ENCODE measurements at regions not wholly inside any gene's neighbourhood (a gene's known extent, or its start where the extent isn't known, plus 50 kb on each side); places are given as distances from the start of the nearest gene placed in this dataset.

GRCh38 chr10:105953861-105954260 is 1210.6 kb downstream of the SORCS1 start:
- no peak overlapping the region for H3K4me3 ChIP-seq (ENCODE audit: low read depth, low read length)
- H3K4me1 ChIP-seq (ENCODE audit: control insufficient read depth, insufficient read depth, low read length, unreplicated experiment) = no peaks in the 10 kb centered on the region
- H3K27ac ChIP-seq (ENCODE audit: low read depth, low read length) = no peak overlapping the region
- H3K27me3 ChIP-seq (ENCODE audit: insufficient read depth, low read length) = no peaks in the 10 kb centered on the region
- H2AFZ ChIP-seq (ENCODE audit: low read length, unreplicated experiment) = no peak overlapping the region
- no peaks in the 10 kb centered on the region for H3K36me3 ChIP-seq (ENCODE audit: insufficient read depth, low read length)
- H3K79me2 ChIP-seq (ENCODE audit: control insufficient read depth, insufficient read depth, low read length, unreplicated experiment) = no peaks in the 10 kb centered on the region

DNA sequence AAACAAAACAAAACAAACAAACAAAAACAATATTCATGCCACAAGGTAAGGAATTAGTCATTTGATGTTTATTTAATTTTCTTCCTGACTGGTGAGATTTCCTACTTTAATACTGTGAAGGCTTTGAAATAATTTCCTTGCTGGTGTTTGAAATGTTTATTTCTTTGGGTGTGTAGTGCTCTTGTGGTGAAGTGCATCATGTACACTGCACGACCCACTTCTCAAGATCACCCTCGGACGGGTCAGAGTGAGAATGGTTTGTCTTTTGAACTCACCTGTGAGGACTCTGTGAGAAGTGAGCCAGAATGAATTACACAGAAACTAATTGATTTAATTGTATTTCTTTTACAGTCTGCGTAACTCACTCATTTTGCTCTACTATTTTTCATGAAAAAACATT is 1211.5 kb downstream of the SORCS1 start:
- Histone ChIP-seq H2AFZ (ENCODE audit: low read length, unreplicated experiment) (no peak overlapping the region), H3K79me2 (ENCODE audit: control insufficient read depth, insufficient read depth, low read length, unreplicated experiment) (no peaks in the 10 kb centered on the region), H3K27me3 (ENCODE audit: insufficient read depth, low read length) (no peaks in the 10 kb centered on the region), H3K4me1 (ENCODE audit: control insufficient read depth, insufficient read depth, low read length, unreplicated experiment) (no peaks in the 10 kb centered on the region), H3K27ac (ENCODE audit: low read depth, low read length) (no peak overlapping the region), H3K4me3 (ENCODE audit: low read depth, low read length) (no peak overlapping the region), H3K36me3 (ENCODE audit: insufficient read depth, low read length) (no peaks in the 10 kb centered on the region)

DNA sequence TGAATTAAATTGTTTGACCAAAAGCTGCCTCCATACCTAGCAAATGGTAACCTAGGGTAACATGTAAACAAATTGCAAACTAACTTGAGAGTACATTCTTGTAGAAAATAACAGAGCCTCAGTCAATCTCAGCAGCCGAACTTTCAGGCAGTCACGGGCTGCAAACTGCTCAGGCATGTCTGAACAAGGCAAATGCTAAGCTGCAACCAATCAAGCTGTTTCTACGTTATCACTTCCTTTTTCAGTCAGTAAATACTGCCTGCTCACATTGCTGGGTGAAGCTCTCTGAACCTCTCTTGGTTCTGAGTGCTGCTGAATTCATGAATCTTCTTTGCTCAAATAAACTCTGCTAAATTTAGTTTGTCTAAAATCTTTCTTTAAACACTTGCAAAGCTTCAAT is 1212.4 kb downstream of the SORCS1 start:
- Histone ChIP-seq H3K27me3 (ENCODE audit: insufficient read depth, low read length) (no peaks in the 10 kb centered on the region), H2AFZ (ENCODE audit: low read length, unreplicated experiment) (peak overlapping the region; percentile 21), H3K4me3 (ENCODE audit: low read depth, low read length) (no peak overlapping the region), H3K4me1 (ENCODE audit: control insufficient read depth, insufficient read depth, low read length, unreplicated experiment) (no peaks in the 10 kb centered on the region), H3K36me3 (ENCODE audit: insufficient read depth, low read length) (no peaks in the 10 kb centered on the region), H3K79me2 (ENCODE audit: control insufficient read depth, insufficient read depth, low read length, unreplicated experiment) (no peaks in the 10 kb centered on the region), H3K27ac (ENCODE audit: low read depth, low read length) (no peak overlapping the region)

DNA sequence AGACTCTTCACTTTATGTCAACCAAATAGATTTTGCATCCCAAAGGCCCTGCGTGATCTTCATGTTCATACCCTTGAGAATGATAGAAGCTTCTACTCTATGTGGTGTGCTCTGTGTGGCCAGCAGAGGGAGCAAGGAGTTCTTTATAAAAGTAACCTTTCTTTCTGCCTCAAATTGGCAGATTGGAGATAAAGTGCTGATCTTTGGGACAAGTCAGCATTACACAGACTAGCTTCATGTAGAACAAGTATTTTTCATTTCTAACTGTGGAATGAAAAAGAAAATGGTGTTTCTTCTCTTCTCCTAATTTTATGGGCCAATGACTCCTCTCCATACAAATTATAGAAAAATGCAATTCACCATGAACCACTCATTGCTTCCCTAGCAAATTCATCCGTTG is 1214.1 kb downstream of the SORCS1 start:
- Histone ChIP-seq H3K27me3 (ENCODE audit: insufficient read depth, low read length) (no peaks in the 10 kb centered on the region), H3K36me3 (ENCODE audit: insufficient read depth, low read length) (no peaks in the 10 kb centered on the region), H2AFZ (ENCODE audit: low read length, unreplicated experiment) (no peak overlapping the region), H3K4me1 (ENCODE audit: control insufficient read depth, insufficient read depth, low read length, unreplicated experiment) (no peaks in the 10 kb centered on the region), H3K27ac (ENCODE audit: low read depth, low read length) (no peak overlapping the region), H3K4me3 (ENCODE audit: low read depth, low read length) (no peak overlapping the region), H3K79me2 (ENCODE audit: control insufficient read depth, insufficient read depth, low read length, unreplicated experiment) (no peaks in the 10 kb centered on the region)

GRCh38 chr10:105949721-105950120 is 1214.8 kb downstream of the SORCS1 start:
- Histone ChIP-seq H3K4me1 (ENCODE audit: control insufficient read depth, insufficient read depth, low read length, unreplicated experiment) (no peaks in the 10 kb centered on the region), H3K36me3 (ENCODE audit: insufficient read depth, low read length) (no peaks in the 10 kb centered on the region), H3K79me2 (ENCODE audit: control insufficient read depth, insufficient read depth, low read length, unreplicated experiment) (no peaks in the 10 kb centered on the region), H3K27ac (ENCODE audit: low read depth, low read length) (no peak overlapping the region), H3K27me3 (ENCODE audit: insufficient read depth, low read length) (no peaks in the 10 kb centered on the region), H2AFZ (ENCODE audit: low read length, unreplicated experiment) (no peak overlapping the region), H3K4me3 (ENCODE audit: low read depth, low read length) (no peak overlapping the region)

DNA sequence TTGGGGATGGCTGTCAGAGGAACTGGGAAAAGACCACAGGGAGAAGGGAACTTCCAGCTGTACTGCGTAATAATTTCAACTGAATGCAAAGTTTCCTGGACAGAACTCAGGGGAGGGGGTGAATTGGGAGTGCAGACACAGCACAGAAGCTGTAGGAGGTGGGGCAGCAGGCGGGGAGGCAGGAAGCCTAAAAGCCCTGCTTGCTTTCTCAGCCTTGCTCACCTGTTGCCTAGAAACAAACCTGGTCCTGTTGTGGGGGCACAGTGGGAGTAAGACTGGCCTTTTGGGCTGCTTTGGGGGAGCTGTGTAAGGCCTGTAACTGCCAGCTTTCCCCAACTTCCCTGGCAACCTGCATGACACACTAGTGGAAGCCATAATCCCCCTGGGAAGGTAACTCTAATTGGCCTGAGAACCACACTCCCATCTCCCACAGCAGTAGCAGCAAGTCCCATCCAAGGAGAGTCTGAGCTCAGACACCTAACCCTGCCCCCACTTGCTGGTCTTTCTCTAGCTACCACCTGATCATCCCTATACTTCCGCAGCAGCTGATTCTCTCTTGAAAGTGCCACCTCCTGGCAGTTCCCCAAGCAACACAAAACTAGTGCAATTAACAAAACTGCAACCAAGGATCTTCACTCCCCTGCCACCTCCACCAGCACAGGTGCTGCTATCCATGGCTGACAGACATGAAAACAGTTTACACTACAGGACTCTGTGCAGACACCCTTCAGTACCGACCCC is 1239.3 kb downstream of the SORCS1 start:
- Histone ChIP-seq H3K36me3 (ENCODE audit: insufficient read depth, low read length) (no peaks in the 10 kb centered on the region), H3K79me2 (ENCODE audit: control insufficient read depth, insufficient read depth, low read length, unreplicated experiment) (no peaks in the 10 kb centered on the region)

DNA sequence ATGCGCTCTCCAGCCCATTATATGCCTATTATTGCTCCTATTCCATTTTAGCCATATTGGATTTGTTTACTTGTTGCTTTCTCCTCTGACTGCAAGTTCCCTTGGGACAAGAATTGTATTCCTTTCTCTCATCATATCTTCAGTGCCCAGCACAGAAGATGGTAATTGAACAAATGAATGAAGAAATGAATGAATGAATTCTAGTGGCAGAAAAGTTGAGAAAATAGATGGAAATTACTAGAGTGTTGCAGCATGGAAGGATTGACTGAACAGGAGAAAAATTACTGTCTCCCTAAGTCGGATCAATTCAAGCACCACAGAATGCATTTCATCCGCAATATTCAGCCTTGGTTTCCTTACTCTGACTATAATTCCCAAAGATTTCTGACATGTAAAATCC is 1243.2 kb downstream of the SORCS1 start:
- H3K27ac ChIP-seq (ENCODE audit: low read depth, low read length) = no peak overlapping the region
- H3K36me3 ChIP-seq (ENCODE audit: insufficient read depth, low read length) = no peaks in the 10 kb centered on the region
- H2AFZ ChIP-seq (ENCODE audit: low read length, unreplicated experiment) = no peak overlapping the region
- H3K27me3 ChIP-seq (ENCODE audit: insufficient read depth, low read length) = no peaks in the 10 kb centered on the region
- H3K4me1 ChIP-seq (ENCODE audit: control insufficient read depth, insufficient read depth, low read length, unreplicated experiment) = no peaks in the 10 kb centered on the region
- no peaks in the 10 kb centered on the region for H3K79me2 ChIP-seq (ENCODE audit: control insufficient read depth, insufficient read depth, low read length, unreplicated experiment)
- no peak overlapping the region for H3K4me3 ChIP-seq (ENCODE audit: low read depth, low read length)

More for the DNA sequence above, 1239.3 kb downstream of the SORCS1 start:
- no peak overlapping the region for H3K27ac ChIP-seq (ENCODE audit: low read depth, low read length)
- no peak overlapping the region for H2AFZ ChIP-seq (ENCODE audit: low read length, unreplicated experiment)
- no peaks in the 10 kb centered on the region for H3K27me3 ChIP-seq (ENCODE audit: insufficient read depth, low read length)
- H3K4me3 ChIP-seq (ENCODE audit: low read depth, low read length) = no peak overlapping the region
- H3K4me1 ChIP-seq (ENCODE audit: control insufficient read depth, insufficient read depth, low read length, unreplicated experiment) = no peaks in the 10 kb centered on the region

DNA sequence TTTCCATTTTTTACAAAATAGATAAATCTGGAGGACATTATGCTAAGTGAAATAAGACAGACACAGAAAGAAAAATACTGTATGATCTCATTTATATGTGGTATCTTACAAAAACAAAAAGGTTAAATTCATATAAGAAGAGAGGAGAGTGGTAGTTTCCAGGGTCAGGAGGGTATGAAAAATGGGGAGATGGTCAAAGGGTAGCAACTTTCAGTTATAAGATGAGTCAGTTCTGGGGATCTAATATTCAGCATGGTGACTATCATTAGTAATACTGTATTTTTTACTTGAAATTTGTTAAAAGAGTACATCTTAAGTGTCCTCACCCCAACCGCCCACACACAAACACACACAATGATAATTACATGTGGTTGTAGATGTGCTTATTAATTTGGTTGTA is 1250.1 kb downstream of the SORCS1 start:
- H3K4me3 ChIP-seq (ENCODE audit: low read depth, low read length) = no peak overlapping the region
- no peaks in the 10 kb centered on the region for H3K27me3 ChIP-seq (ENCODE audit: insufficient read depth, low read length)
- no peaks in the 10 kb centered on the region for H3K4me1 ChIP-seq (ENCODE audit: control insufficient read depth, insufficient read depth, low read length, unreplicated experiment)
- no peaks in the 10 kb centered on the region for H3K79me2 ChIP-seq (ENCODE audit: control insufficient read depth, insufficient read depth, low read length, unreplicated experiment)
- H3K36me3 ChIP-seq (ENCODE audit: insufficient read depth, low read length) = no peaks in the 10 kb centered on the region
- no peak overlapping the region for H2AFZ ChIP-seq (ENCODE audit: low read length, unreplicated experiment)
- no peak overlapping the region for H3K27ac ChIP-seq (ENCODE audit: low read depth, low read length)

DNA sequence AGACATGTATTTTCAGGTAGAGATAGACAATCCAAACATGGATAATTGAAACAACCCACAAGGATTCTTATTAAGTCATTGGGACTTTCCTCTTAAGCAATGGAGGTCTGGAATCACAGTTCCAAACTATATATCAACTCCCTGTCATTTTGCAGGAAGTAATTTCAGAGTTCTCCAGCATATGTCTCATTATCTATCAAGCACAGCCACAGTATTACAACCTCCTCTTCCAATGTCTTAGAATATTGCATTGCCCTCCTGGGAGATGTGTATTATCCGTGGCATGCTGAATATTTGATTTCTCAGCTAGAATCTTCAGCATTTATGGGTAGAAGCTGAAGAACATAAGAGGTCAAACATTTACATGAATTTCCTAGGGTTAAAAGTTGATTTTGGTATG is 1255.8 kb downstream of the SORCS1 start:
- no peaks in the 10 kb centered on the region for H3K79me2 ChIP-seq (ENCODE audit: control insufficient read depth, insufficient read depth, low read length, unreplicated experiment)
- H3K27ac ChIP-seq (ENCODE audit: low read depth, low read length) = no peak overlapping the region
- H3K4me1 ChIP-seq (ENCODE audit: control insufficient read depth, insufficient read depth, low read length, unreplicated experiment) = no peaks in the 10 kb centered on the region
- no peaks in the 10 kb centered on the region for H3K27me3 ChIP-seq (ENCODE audit: insufficient read depth, low read length)
- H3K36me3 ChIP-seq (ENCODE audit: insufficient read depth, low read length) = no peaks in the 10 kb centered on the region
- H2AFZ ChIP-seq (ENCODE audit: low read length, unreplicated experiment) = no peak overlapping the region
- H3K4me3 ChIP-seq (ENCODE audit: low read depth, low read length) = no peak overlapping the region

GRCh38 chr10:105885495-105885894 is 1244.4 kb downstream of the SORCS3 start:
- Histone ChIP-seq H3K79me2 (ENCODE audit: control insufficient read depth, insufficient read depth, low read length, unreplicated experiment) (no peaks in the 10 kb centered on the region), H3K4me3 (ENCODE audit: low read depth, low read length) (no peak overlapping the region), H3K27me3 (ENCODE audit: insufficient read depth, low read length) (no peaks in the 10 kb centered on the region), H2AFZ (ENCODE audit: low read length, unreplicated experiment) (no peak overlapping the region), H3K36me3 (ENCODE audit: insufficient read depth, low read length) (no peaks in the 10 kb centered on the region), H3K4me1 (ENCODE audit: control insufficient read depth, insufficient read depth, low read length, unreplicated experiment) (no peaks in the 10 kb centered on the region), H3K27ac (ENCODE audit: low read depth, low read length) (no peak overlapping the region)

- Histone ChIP-seq H3K36me3 (ENCODE audit: insufficient read depth, low read length) (no peaks in the 10 kb centered on the region), H3K4me1 (ENCODE audit: control insufficient read depth, insufficient read depth, low read length, unreplicated experiment) (no peaks in the 10 kb centered on the region), H3K27me3 (ENCODE audit: insufficient read depth, low read length) (no peaks in the 10 kb centered on the region), H2AFZ (ENCODE audit: low read length, unreplicated experiment) (no peak overlapping the region), H3K79me2 (ENCODE audit: control insufficient read depth, insufficient read depth, low read length, unreplicated experiment) (no peaks in the 10 kb centered on the region), H3K4me3 (ENCODE audit: low read depth, low read length) (no peak overlapping the region), H3K27ac (ENCODE audit: low read depth, low read length) (no peak overlapping the region)
Measured at GRCh38 chr10:105879401-105879800, 1238.3 kb downstream of the SORCS3 start.

Measured in ACC112 (cell line).